ENCODE measurements at regions not wholly inside any gene's neighbourhood (a gene's known extent, or its start where the extent isn't known, plus 50 kb on each side); places are given as distances from the start of the nearest gene placed in this dataset.

GRCh38 chr2:194346193-194346592 lies 1310.8 kb upstream of the SLC39A10 start:
- Histone ChIP-seq H3K27ac (no peak overlapping the region), H3K4me3 (no peak overlapping the region)
- no peak for DNase-seq (ENCODE audit: low spot score)
- no peak for TF ChIP-seq CTCF (IDR thresholded peaks at IDR 0.05)

GRCh38 chr2:194345347-194345746 lies 1311.7 kb upstream of the SLC39A10 start:
- no peak overlapping the region for H3K4me3 ChIP-seq
- TF ChIP-seq CTCF (IDR thresholded peaks at IDR 0.05): no peak
- DNase-seq (ENCODE audit: low spot score): no peak
- no peak overlapping the region for H3K27ac ChIP-seq

GRCh38 chr2:194343167-194343566 lies 1313.9 kb upstream of the SLC39A10 start:
- TF ChIP-seq CTCF (IDR thresholded peaks at IDR 0.05): no peak
- no peak overlapping the region for H3K4me3 ChIP-seq
- no peak overlapping the region for H3K27ac ChIP-seq
- no peak for DNase-seq (ENCODE audit: low spot score)

GRCh38 chr2:194332799-194333490 lies 1324.1 kb upstream of the SLC39A10 start:
- DNase-seq (ENCODE audit: low spot score): no peak
- no peak overlapping the region for H3K27ac ChIP-seq

GRCh38 chr2:194328456-194328855 lies 1328.6 kb upstream of the SLC39A10 start:
- Histone ChIP-seq H3K27ac (no peak overlapping the region), H3K4me3 (no peak overlapping the region)
- no peak for TF ChIP-seq CTCF (IDR thresholded peaks at IDR 0.05)
- no peak for DNase-seq (ENCODE audit: low spot score)

More at GRCh38 chr2:194332799-194333490, 1324.1 kb upstream of the SLC39A10 start:
- no peak overlapping the region for H3K4me3 ChIP-seq
- TF ChIP-seq CTCF (IDR thresholded peaks at IDR 0.05): no peak

- Histone ChIP-seq H3K4me3 (no peak overlapping the region), H3K27ac (no peak overlapping the region)
- DNase-seq (ENCODE audit: low spot score): no peak
- no peak for TF ChIP-seq CTCF (IDR thresholded peaks at IDR 0.05)
Measured at GRCh38 chr2:194327196-194327888, 1329.7 kb upstream of the SLC39A10 start.

- DNase-seq (ENCODE audit: low spot score): no peak
- TF ChIP-seq CTCF (IDR thresholded peaks at IDR 0.05): no peak
- Histone ChIP-seq H3K4me3 (no peak overlapping the region), H3K27ac (no peak overlapping the region)
Measured at GRCh38 chr2:194323740-194324139, 1333.3 kb upstream of the SLC39A10 start.
